Stimulated activated CD4-positive, alpha-beta T cell treated with anti-CD3 and anti-CD28 coated beads, TNF-alpha, amount 100 ng/mL, for 24 hours (primary cell): ENCODE measurements at regions not wholly inside any gene's neighbourhood (a gene's known extent, or its start where the extent isn't known, plus 50 kb on each side); places are given as distances from the start of the nearest gene placed in this dataset.
"Not testable (repeated sequence)": the region's sequence is repeated elsewhere in the genome, so short reads cannot be mapped to it uniquely, and the experiment has no call there.

Source experiments
- DNase-seq, 3 experiments: peaks; one replicate each; pipeline ENCODE4 v3.0.0-alpha.2; 2020; ENCODE audit warnings: low read depth in 3 of 3

- DNase-seq = not testable (repeated sequence)
Measured at GRCh38 chr11:92027136-92027535, 197.5 kb upstream of the FAT3 start.

- DNase-seq = no peak
Measured at GRCh38 chr11:92026664-92027063, 198.0 kb upstream of the FAT3 start.

GRCh38 chr11:92024788-92025187 is 199.8 kb upstream of the FAT3 start:
- no peak for DNase-seq

- DNase-seq = no peak
Measured at GRCh38 chr11:92022499-92022898, 202.1 kb upstream of the FAT3 start.

- no peak for DNase-seq
Measured at GRCh38 chr11:92018332-92018731, 206.3 kb upstream of the FAT3 start.

- no peak for DNase-seq
Measured at GRCh38 chr11:92008249-92008648, 216.4 kb upstream of the FAT3 start.

GRCh38 chr11:92002568-92002967 is 222.1 kb upstream of the FAT3 start:
- DNase-seq = no peak

GRCh38 chr11:91998481-91998880 is 226.1 kb upstream of the FAT3 start:
- DNase-seq = no peak

GRCh38 chr11:91997226-91997625 is 227.4 kb upstream of the FAT3 start:
- DNase-seq = no peak

- DNase-seq = no peak
Measured at GRCh38 chr11:91996526-91996925, 228.1 kb upstream of the FAT3 start.

- not testable (repeated sequence) for DNase-seq
Measured at GRCh38 chr11:91988443-91988842, 236.2 kb upstream of the FAT3 start.

GRCh38 chr11:91986218-91986617 is 238.4 kb upstream of the FAT3 start:
- no peak for DNase-seq

- DNase-seq = no peak
Measured at GRCh38 chr11:91984033-91984584, 240.5 kb upstream of the FAT3 start.

GRCh38 chr11:91981995-91982394 is 242.6 kb upstream of the FAT3 start:
- DNase-seq = no peak

GRCh38 chr11:91979775-91980174 is 244.8 kb upstream of the FAT3 start:
- DNase-seq = no peak

- no peak for DNase-seq
Measured at GRCh38 chr11:91978747-91979146, 245.9 kb upstream of the FAT3 start.

GRCh38 chr11:91972665-91973266 is 251.9 kb upstream of the FAT3 start:
- no peak for DNase-seq

GRCh38 chr11:91970624-91971023 is 254.0 kb upstream of the FAT3 start:
- no peak for DNase-seq

- DNase-seq = no peak
Measured at GRCh38 chr11:91969486-91969885, 255.1 kb upstream of the FAT3 start.

- DNase-seq = no peak
Measured at GRCh38 chr11:91967691-91968045, 256.9 kb upstream of the FAT3 start.

GRCh38 chr11:91967026-91967690 is 257.5 kb upstream of the FAT3 start:
- DNase-seq = no peak

GRCh38 chr11:91966368-91966767 is 258.2 kb upstream of the FAT3 start:
- DNase-seq = no peak

GRCh38 chr11:91960770-91961169 is 263.8 kb upstream of the FAT3 start:
- DNase-seq = no peak

GRCh38 chr11:91959411-91959810 is 265.2 kb upstream of the FAT3 start:
- no peak for DNase-seq
